K562 (cell line): ENCODE measurements at regions not wholly inside any gene's neighbourhood (a gene's known extent, or its start where the extent isn't known, plus 50 kb on each side); places are given as distances from the start of the nearest gene placed in this dataset.

ENCODE experiments used
- ATF7 ChIP-seq: fragments of 450-650 bp; IDR thresholded peaks from 2 replicates; pipeline ENCODE4 v1.7.1; 2014; ENCODE audit warnings: mild to moderate bottlenecking, moderate library complexity
- CTCF ChIP-seq, 3 experiments: IDR thresholded peaks in 2 of 3; conservative IDR thresholded peaks in 1 of 3; 2 replicates each; pipeline ENCODE4 v1.5.1; 2011 to 2012; ENCODE audit warnings: low read length in 3 of 3, mild to moderate bottlenecking in 3 of 3, control low read depth in 2 of 3, improper control_type of control experiment in 1 of 3, inconsistent platforms in 1 of 3, low read depth in 1 of 3, mixed read lengths in 1 of 3, moderate library complexity in 1 of 3; ENCODE audit not compliant: insufficient read depth in 2 of 3
- ELK1 ChIP-seq: sonication (generic); formaldehyde crosslinking; IDR thresholded peaks from 2 replicates; pipeline ENCODE4 v1.8.1; 2022; ENCODE audit warnings: missing genetic modification reagents
- FOXK1 ChIP-seq: sonication (generic); formaldehyde crosslinking; IDR thresholded peaks from 2 replicates; pipeline ENCODE4 v1.8.0; 2022; ENCODE audit warnings: missing genetic modification reagents, mild to moderate bottlenecking, borderline replicate concordance
- NFE2 ChIP-seq: IDR thresholded peaks from 2 replicates; pipeline ENCODE4 v1.6.1; 2014; ENCODE audit warnings: antibody characterized with exemption, low read depth
- NKRF ChIP-seq: fragments of 450-650 bp; IDR thresholded peaks from 2 replicates; pipeline ENCODE4 v1.6.1; 2016; ENCODE audit warnings: borderline replicate concordance
- SIN3A ChIP-seq, 2 experiments: fragments of 150-350 bp in 1 of 2; IDR thresholded peaks; 2 replicates each; pipeline ENCODE4 v1.6.1; 2011 to 2016; ENCODE audit warnings: borderline replicate concordance in 2 of 2, low read depth in 2 of 2, low read length in 2 of 2, mild to moderate bottlenecking in 2 of 2, moderate library complexity in 2 of 2; ENCODE audit not compliant: control insufficient read depth in 1 of 2
- STAG1 ChIP-seq: sonication (generic); formaldehyde crosslinking; IDR thresholded peaks from 2 replicates; pipeline ENCODE4 v1.5.0; 2020; ENCODE audit warnings: missing genetic modification reagents, borderline replicate concordance

GRCh38 chr9:25960178-25960577 lies 281.9 kb upstream of the TUSC1 start:
- TF ChIP-seq NKRF (no peak), CTCF (IDR thresholded peaks at IDR 0.05 in 2 of 3, conservative IDR thresholded peaks at IDR 0.05 in 1 of 3; ENCODE audit: insufficient read depth in 2 of 3, low read depth in 1 of 3, low read length in 3 of 3) (no peak), ELK1 (CRISPR knock-in tag) (no peak), NFE2 (no peak), STAG1 (no peak), FOXK1 (CRISPR knock-in tag) (no peak), SIN3A (IDR thresholded peaks at IDR 0.05; ENCODE audit: borderline replicate concordance in 2 of 2, control insufficient read depth in 1 of 2, low read depth in 2 of 2, low read length in 2 of 2) (no peak), ATF7 (no peak)
